ENCODE measurements at regions not wholly inside any gene's neighbourhood (a gene's known extent, or its start where the extent isn't known, plus 50 kb on each side); places are given as distances from the start of the nearest gene placed in this dataset.

DNA sequence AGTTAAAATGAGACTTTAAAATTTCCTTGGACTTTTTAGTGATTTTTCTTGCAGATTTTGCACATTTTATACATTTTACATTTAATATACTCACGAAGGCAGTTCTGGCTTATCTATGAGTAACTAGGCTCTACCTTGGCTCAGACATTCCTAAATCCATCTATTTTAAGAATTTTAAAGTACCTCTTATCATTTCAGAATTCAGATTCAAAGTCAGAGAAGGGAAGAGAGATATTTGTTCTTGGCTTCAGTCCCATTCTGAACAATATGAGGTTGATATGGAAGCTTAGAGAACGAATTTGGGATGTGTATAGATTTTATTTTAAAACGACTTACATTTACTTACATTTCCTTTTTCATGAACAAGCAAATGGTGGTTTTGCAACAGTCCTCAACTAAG, 230.2 kb downstream of the LMO4 start (continued):
- TF ChIP-seq BHLHE40 (IDR thresholded peaks at IDR 0.05; ENCODE audit: borderline replicate concordance in 1 of 2, low read depth in 2 of 2, low read length in 1 of 2) (no peak), CHD1 (IDR thresholded peaks at IDR 0.05; ENCODE audit: low read depth, low read length) (no peak), BMI1 (IDR thresholded peaks at IDR 0.05; ENCODE audit: borderline replicate concordance) (no peak), STAT1 (conservative IDR thresholded peaks at IDR 0.05) (no peak), NR2C2 (IDR thresholded peaks at IDR 0.05; ENCODE audit: borderline replicate concordance, control insufficient read depth, insufficient read length, low read depth) (no peak), GATAD2B (conservative IDR thresholded peaks at IDR 0.05; ENCODE audit: low read depth) (no peak)
- TF ChIP-seq, protein P1, sequence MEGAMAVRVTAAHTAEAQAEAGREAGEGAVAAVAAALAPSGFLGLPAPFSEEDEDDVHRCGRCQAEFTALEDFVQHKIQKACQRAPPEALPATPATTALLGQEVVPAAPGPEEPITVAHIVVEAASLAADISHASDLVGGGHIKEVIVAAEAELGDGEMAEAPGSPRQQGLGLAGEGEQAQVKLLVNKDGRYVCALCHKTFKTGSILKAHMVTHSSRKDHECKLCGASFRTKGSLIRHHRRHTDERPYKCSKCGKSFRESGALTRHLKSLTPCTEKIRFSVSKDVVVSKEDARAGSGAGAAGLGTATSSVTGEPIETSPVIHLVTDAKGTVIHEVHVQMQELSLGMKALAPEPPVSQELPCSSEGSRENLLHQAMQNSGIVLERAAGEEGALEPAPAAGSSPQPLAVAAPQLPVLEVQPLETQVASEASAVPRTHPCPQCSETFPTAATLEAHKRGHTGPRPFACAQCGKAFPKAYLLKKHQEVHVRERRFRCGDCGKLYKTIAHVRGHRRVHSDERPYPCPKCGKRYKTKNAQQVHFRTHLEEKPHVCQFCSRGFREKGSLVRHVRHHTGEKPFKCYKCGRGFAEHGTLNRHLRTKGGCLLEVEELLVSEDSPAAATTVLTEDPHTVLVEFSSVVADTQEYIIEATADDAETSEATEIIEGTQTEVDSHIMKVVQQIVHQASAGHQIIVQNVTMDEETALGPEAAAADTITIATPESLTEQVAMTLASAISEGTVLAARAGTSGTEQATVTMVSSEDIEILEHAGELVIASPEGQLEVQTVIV (IDR thresholded peaks at IDR 0.05; ENCODE audit: borderline replicate concordance, partially characterized antibody): no peak
- TF ChIP-seq, protein P2, sequence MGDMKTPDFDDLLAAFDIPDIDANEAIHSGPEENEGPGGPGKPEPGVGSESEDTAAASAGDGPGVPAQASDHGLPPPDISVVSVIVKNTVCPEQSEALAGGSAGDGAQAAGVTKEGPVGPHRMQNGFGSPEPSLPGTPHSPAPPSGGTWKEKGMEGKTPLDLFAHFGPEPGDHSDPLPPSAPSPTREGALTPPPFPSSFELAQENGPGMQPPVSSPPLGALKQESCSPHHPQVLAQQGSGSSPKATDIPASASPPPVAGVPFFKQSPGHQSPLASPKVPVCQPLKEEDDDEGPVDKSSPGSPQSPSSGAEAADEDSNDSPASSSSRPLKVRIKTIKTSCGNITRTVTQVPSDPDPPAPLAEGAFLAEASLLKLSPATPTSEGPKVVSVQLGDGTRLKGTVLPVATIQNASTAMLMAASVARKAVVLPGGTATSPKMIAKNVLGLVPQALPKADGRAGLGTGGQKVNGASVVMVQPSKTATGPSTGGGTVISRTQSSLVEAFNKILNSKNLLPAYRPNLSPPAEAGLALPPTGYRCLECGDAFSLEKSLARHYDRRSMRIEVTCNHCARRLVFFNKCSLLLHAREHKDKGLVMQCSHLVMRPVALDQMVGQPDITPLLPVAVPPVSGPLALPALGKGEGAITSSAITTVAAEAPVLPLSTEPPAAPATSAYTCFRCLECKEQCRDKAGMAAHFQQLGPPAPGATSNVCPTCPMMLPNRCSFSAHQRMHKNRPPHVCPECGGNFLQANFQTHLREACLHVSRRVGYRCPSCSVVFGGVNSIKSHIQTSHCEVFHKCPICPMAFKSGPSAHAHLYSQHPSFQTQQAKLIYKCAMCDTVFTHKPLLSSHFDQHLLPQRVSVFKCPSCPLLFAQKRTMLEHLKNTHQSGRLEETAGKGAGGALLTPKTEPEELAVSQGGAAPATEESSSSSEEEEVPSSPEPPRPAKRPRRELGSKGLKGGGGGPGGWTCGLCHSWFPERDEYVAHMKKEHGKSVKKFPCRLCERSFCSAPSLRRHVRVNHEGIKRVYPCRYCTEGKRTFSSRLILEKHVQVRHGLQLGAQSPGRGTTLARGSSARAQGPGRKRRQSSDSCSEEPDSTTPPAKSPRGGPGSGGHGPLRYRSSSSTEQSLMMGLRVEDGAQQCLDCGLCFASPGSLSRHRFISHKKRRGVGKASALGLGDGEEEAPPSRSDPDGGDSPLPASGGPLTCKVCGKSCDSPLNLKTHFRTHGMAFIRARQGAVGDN (IDR thresholded peaks at IDR 0.05): no peak
- TF ChIP-seq, protein P3, sequence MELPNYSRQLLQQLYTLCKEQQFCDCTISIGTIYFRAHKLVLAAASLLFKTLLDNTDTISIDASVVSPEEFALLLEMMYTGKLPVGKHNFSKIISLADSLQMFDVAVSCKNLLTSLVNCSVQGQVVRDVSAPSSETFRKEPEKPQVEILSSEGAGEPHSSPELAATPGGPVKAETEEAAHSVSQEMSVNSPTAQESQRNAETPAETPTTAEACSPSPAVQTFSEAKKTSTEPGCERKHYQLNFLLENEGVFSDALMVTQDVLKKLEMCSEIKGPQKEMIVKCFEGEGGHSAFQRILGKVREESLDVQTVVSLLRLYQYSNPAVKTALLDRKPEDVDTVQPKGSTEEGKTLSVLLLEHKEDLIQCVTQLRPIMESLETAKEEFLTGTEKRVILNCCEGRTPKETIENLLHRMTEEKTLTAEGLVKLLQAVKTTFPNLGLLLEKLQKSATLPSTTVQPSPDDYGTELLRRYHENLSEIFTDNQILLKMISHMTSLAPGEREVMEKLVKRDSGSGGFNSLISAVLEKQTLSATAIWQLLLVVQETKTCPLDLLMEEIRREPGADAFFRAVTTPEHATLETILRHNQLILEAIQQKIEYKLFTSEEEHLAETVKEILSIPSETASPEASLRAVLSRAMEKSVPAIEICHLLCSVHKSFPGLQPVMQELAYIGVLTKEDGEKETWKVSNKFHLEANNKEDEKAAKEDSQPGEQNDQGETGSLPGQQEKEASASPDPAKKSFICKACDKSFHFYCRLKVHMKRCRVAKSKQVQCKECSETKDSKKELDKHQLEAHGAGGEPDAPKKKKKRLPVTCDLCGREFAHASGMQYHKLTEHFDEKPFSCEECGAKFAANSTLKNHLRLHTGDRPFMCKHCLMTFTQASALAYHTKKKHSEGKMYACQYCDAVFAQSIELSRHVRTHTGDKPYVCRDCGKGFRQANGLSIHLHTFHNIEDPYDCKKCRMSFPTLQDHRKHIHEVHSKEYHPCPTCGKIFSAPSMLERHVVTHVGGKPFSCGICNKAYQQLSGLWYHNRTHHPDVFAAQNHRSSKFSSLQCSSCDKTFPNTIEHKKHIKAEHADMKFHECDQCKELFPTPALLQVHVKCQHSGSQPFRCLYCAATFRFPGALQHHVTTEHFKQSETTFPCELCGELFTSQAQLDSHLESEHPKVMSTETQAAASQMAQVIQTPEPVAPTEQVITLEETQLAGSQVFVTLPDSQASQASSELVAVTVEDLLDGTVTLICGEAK (IDR thresholded peaks at IDR 0.05; ENCODE audit: borderline replicate concordance): no peak
- TF ChIP-seq, protein P4, sequence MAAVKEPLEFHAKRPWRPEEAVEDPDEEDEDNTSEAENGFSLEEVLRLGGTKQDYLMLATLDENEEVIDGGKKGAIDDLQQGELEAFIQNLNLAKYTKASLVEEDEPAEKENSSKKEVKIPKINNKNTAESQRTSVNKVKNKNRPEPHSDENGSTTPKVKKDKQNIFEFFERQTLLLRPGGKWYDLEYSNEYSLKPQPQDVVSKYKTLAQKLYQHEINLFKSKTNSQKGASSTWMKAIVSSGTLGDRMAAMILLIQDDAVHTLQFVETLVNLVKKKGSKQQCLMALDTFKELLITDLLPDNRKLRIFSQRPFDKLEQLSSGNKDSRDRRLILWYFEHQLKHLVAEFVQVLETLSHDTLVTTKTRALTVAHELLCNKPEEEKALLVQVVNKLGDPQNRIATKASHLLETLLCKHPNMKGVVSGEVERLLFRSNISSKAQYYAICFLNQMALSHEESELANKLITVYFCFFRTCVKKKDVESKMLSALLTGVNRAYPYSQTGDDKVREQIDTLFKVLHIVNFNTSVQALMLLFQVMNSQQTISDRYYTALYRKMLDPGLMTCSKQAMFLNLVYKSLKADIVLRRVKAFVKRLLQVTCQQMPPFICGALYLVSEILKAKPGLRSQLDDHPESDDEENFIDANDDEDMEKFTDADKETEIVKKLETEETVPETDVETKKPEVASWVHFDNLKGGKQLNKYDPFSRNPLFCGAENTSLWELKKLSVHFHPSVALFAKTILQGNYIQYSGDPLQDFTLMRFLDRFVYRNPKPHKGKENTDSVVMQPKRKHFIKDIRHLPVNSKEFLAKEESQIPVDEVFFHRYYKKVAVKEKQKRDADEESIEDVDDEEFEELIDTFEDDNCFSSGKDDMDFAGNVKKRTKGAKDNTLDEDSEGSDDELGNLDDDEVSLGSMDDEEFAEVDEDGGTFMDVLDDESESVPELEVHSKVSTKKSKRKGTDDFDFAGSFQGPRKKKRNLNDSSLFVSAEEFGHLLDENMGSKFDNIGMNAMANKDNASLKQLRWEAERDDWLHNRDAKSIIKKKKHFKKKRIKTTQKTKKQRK (IDR thresholded peaks at IDR 0.05; ENCODE audit: low read depth, low read length): no peak

Measured in GM12878 (cell line).